ENCODE measurements at regions not wholly inside any gene's neighbourhood (a gene's known extent, or its start where the extent isn't known, plus 50 kb on each side); places are given as distances from the start of the nearest gene placed in this dataset.

GRCh38 chr21:19870682-19871081 lies 1127.5 kb upstream of the NCAM2 start:
- TF ChIP-seq CTCF (IDR thresholded peaks at IDR 0.05 in 8 of 11, conservative IDR thresholded peaks at IDR 0.05 in 3 of 11) (no peak), POLR2A (IDR thresholded peaks at IDR 0.05) (no peak), POLR2AphosphoS5 (IDR thresholded peaks at IDR 0.05) (no peak)
